WTC11 (cell line): ENCODE measurements at regions not wholly inside any gene's neighbourhood (a gene's known extent, or its start where the extent isn't known, plus 50 kb on each side); places are given as distances from the start of the nearest gene placed in this dataset.

Experiments
- FOXP4 ChIP-seq: sonication (generic); formaldehyde crosslinking; IDR thresholded peaks from 2 replicates; pipeline ENCODE4 v1.8.0; 2022; ENCODE audit warnings: mild to moderate bottlenecking, missing genetic modification reagents
- JUN ChIP-seq: sonication (generic); formaldehyde crosslinking; IDR thresholded peaks from 2 replicates; pipeline ENCODE4 v1.8.0; 2023; ENCODE audit warnings: mild to moderate bottlenecking, missing genetic modification reagents
- MAX ChIP-seq: sonication (generic); formaldehyde crosslinking; IDR thresholded peaks from 2 replicates; pipeline ENCODE4 v1.8.0; 2022; ENCODE audit warnings: mild to moderate bottlenecking, missing genetic modification reagents
- NFE2L1 ChIP-seq: sonication (generic); formaldehyde crosslinking; IDR thresholded peaks from 2 replicates; pipeline ENCODE4 v1.8.1; 2023; ENCODE audit warnings: missing genetic modification reagents
- TP53 ChIP-seq: sonication (generic); formaldehyde crosslinking; IDR thresholded peaks from 2 replicates; pipeline ENCODE4 v1.8.1; 2023; ENCODE audit warnings: mild to moderate bottlenecking, missing genetic modification reagents
- ZNF138 ChIP-seq: sonication (generic); formaldehyde crosslinking; conservative IDR thresholded peaks from 2 replicates; pipeline ENCODE4 v1.8.1; 2022; ENCODE audit warnings: mild to moderate bottlenecking, moderate library complexity, missing genetic modification reagents
- ZNF423 ChIP-seq: fragments of 250-450 bp; sonication (Bioruptor Pico); IDR thresholded peaks from 2 replicates; pipeline ENCODE4 v2.1.2; 2022; ENCODE audit warnings: mild to moderate bottlenecking, moderate library complexity
- ZNF671 ChIP-seq: fragments of 250-450 bp; sonication (Bioruptor Pico); IDR thresholded peaks from 2 replicates; pipeline ENCODE4 v1.8.0; 2021; ENCODE audit warnings: mild to moderate bottlenecking
- TF ChIP-seq, protein P1 (sequence below): fragments of 200-600 bp; IDR thresholded peaks from 2 replicates; pipeline ENCODE4 v1.8.0; 2022; ENCODE audit warnings: antibody characterized with exemption
- TF ChIP-seq, protein P2 (sequence below): sonication (generic); formaldehyde crosslinking; IDR thresholded peaks from 2 replicates; pipeline ENCODE4 v1.8.1; 2023; ENCODE audit warnings: mild to moderate bottlenecking, missing genetic modification reagents
- TF ChIP-seq, protein P3 (sequence below): sonication (generic); formaldehyde crosslinking; IDR thresholded peaks from 2 replicates; pipeline ENCODE4 v1.8.1; 2023; ENCODE audit warnings: mild to moderate bottlenecking, moderate library complexity, missing genetic modification reagents
- TF ChIP-seq, protein P4 (sequence below): sonication (generic); formaldehyde crosslinking; IDR thresholded peaks from 2 replicates; pipeline ENCODE4 v1.8.1; 2022; ENCODE audit warnings: low read depth, mild to moderate bottlenecking, moderate library complexity, missing genetic modification reagents, borderline replicate concordance
- TF ChIP-seq, protein P5 (sequence below): sonication (generic); formaldehyde crosslinking; IDR thresholded peaks from 2 replicates; pipeline ENCODE4 v1.8.1; 2023; ENCODE audit warnings: mild to moderate bottlenecking, missing genetic modification reagents, moderate library complexity
- TF ChIP-seq, protein P6 (sequence below): sonication (generic); formaldehyde crosslinking; IDR thresholded peaks from 2 replicates; pipeline ENCODE4 v1.8.1; 2023; ENCODE audit warnings: mild to moderate bottlenecking, missing genetic modification reagents, borderline replicate concordance

- TF ChIP-seq, protein P1, sequence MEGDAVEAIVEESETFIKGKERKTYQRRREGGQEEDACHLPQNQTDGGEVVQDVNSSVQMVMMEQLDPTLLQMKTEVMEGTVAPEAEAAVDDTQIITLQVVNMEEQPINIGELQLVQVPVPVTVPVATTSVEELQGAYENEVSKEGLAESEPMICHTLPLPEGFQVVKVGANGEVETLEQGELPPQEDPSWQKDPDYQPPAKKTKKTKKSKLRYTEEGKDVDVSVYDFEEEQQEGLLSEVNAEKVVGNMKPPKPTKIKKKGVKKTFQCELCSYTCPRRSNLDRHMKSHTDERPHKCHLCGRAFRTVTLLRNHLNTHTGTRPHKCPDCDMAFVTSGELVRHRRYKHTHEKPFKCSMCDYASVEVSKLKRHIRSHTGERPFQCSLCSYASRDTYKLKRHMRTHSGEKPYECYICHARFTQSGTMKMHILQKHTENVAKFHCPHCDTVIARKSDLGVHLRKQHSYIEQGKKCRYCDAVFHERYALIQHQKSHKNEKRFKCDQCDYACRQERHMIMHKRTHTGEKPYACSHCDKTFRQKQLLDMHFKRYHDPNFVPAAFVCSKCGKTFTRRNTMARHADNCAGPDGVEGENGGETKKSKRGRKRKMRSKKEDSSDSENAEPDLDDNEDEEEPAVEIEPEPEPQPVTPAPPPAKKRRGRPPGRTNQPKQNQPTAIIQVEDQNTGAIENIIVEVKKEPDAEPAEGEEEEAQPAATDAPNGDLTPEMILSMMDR = no peak
- TF ChIP-seq FOXP4 (CRISPR knock-in tag) (no peak), NFE2L1 (CRISPR knock-in tag) (no peak), TP53 (CRISPR knock-in tag) (no peak), ZNF423 (CRISPR knock-in tag) (no peak), ZNF138 (CRISPR knock-in tag) (no peak), MAX (CRISPR knock-in tag) (no peak), JUN (CRISPR knock-in tag) (no peak), ZNF671 (CRISPR knock-in tag) (no peak)
- TF ChIP-seq, protein P2, sequence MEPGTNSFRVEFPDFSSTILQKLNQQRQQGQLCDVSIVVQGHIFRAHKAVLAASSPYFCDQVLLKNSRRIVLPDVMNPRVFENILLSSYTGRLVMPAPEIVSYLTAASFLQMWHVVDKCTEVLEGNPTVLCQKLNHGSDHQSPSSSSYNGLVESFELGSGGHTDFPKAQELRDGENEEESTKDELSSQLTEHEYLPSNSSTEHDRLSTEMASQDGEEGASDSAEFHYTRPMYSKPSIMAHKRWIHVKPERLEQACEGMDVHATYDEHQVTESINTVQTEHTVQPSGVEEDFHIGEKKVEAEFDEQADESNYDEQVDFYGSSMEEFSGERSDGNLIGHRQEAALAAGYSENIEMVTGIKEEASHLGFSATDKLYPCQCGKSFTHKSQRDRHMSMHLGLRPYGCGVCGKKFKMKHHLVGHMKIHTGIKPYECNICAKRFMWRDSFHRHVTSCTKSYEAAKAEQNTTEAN (CRISPR knock-in tag) = no peak
- TF ChIP-seq, protein P3, sequence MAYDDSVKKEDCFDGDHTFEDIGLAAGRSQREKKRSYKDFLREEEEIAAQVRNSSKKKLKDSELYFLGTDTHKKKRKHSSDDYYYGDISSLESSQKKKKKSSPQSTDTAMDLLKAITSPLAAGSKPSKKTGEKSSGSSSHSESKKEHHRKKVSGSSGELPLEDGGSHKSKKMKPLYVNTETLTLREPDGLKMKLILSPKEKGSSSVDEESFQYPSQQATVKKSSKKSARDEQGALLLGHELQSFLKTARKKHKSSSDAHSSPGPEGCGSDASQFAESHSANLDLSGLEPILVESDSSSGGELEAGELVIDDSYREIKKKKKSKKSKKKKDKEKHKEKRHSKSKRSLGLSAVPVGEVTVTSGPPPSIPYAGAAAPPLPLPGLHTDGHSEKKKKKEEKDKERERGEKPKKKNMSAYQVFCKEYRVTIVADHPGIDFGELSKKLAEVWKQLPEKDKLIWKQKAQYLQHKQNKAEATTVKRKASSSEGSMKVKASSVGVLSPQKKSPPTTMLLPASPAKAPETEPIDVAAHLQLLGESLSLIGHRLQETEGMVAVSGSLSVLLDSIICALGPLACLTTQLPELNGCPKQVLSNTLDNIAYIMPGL (CRISPR knock-in tag) = no peak
- TF ChIP-seq, protein P4, sequence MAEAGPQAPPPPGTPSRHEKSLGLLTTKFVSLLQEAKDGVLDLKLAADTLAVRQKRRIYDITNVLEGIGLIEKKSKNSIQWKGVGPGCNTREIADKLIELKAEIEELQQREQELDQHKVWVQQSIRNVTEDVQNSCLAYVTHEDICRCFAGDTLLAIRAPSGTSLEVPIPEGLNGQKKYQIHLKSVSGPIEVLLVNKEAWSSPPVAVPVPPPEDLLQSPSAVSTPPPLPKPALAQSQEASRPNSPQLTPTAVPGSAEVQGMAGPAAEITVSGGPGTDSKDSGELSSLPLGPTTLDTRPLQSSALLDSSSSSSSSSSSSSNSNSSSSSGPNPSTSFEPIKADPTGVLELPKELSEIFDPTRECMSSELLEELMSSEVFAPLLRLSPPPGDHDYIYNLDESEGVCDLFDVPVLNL = no peak
- TF ChIP-seq, protein P5, sequence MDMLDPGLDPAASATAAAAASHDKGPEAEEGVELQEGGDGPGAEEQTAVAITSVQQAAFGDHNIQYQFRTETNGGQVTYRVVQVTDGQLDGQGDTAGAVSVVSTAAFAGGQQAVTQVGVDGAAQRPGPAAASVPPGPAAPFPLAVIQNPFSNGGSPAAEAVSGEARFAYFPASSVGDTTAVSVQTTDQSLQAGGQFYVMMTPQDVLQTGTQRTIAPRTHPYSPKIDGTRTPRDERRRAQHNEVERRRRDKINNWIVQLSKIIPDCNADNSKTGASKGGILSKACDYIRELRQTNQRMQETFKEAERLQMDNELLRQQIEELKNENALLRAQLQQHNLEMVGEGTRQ = no peak
- TF ChIP-seq, protein P6, sequence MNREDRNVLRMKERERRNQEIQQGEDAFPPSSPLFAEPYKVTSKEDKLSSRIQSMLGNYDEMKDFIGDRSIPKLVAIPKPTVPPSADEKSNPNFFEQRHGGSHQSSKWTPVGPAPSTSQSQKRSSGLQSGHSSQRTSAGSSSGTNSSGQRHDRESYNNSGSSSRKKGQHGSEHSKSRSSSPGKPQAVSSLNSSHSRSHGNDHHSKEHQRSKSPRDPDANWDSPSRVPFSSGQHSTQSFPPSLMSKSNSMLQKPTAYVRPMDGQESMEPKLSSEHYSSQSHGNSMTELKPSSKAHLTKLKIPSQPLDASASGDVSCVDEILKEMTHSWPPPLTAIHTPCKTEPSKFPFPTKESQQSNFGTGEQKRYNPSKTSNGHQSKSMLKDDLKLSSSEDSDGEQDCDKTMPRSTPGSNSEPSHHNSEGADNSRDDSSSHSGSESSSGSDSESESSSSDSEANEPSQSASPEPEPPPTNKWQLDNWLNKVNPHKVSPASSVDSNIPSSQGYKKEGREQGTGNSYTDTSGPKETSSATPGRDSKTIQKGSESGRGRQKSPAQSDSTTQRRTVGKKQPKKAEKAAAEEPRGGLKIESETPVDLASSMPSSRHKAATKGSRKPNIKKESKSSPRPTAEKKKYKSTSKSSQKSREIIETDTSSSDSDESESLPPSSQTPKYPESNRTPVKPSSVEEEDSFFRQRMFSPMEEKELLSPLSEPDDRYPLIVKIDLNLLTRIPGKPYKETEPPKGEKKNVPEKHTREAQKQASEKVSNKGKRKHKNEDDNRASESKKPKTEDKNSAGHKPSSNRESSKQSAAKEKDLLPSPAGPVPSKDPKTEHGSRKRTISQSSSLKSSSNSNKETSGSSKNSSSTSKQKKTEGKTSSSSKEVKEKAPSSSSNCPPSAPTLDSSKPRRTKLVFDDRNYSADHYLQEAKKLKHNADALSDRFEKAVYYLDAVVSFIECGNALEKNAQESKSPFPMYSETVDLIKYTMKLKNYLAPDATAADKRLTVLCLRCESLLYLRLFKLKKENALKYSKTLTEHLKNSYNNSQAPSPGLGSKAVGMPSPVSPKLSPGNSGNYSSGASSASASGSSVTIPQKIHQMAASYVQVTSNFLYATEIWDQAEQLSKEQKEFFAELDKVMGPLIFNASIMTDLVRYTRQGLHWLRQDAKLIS (CRISPR knock-in tag) = no peak
Measured at GRCh38 chr6:11654876-11655275, 117.3 kb downstream of the TMEM170B start.
